ENCODE measurements at regions not wholly inside any gene's neighbourhood (a gene's known extent, or its start where the extent isn't known, plus 50 kb on each side); places are given as distances from the start of the nearest gene placed in this dataset.

GRCh38 chr6:47392251-47392650, 82.5 kb upstream of the TNFRSF21 start:
- no peak for FAIRE-seq
- TF ChIP-seq POLR2A (IDR thresholded peaks at IDR 0.05; ENCODE audit: low read depth, low read length): no peak
- DNase-seq (ENCODE audit: insufficient read length, low spot score): no peak

DNA sequence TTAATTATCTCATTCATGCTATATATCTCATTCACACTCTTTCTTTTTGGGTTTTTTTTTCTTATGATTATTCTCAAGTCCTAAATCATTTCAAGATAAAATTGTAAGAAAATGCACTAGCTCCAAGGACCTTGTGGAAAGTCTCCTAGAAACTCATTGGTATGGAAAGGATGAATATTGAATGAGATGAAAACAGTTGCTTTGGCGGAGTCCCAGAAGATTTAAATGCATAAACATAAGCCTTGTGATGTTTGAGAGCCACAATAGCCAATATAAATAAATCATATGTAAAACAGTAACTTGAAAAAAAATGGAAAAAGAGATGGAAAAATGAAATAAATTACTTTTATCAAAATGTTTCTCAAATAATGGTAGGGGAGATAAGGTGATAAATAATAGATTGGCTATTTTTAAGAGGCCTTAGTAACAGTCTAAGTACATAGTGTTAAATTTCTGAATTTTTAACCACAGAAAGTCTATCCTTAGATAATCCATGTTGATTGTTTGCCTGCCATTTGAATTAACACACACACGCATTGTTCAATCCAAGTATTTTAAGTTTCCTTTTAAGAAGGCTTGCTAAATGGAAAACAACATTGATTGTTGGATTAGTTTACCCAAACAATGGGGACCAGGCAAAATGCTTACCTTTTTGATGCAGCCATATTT, 81.1 kb upstream of the CD2AP start:
- no peak for FAIRE-seq
- TF ChIP-seq POLR2A (IDR thresholded peaks at IDR 0.05; ENCODE audit: low read depth, low read length): no peak
- DNase-seq (ENCODE audit: insufficient read length, low spot score): no peak

GRCh38 chr6:47400581-47400980, 77.0 kb upstream of the CD2AP start:
- FAIRE-seq (no peak), DNase-seq (ENCODE audit: insufficient read length, low spot score) (no peak)
- TF ChIP-seq POLR2A (IDR thresholded peaks at IDR 0.05; ENCODE audit: low read depth, low read length): no peak

- TF ChIP-seq POLR2A (IDR thresholded peaks at IDR 0.05; ENCODE audit: low read depth, low read length): no peak
- no peak for DNase-seq (ENCODE audit: insufficient read length, low spot score)
- FAIRE-seq: no peak
These were observed 75.5 kb upstream of the CD2AP start for GRCh38 chr6:47402081-47402480.

DNA sequence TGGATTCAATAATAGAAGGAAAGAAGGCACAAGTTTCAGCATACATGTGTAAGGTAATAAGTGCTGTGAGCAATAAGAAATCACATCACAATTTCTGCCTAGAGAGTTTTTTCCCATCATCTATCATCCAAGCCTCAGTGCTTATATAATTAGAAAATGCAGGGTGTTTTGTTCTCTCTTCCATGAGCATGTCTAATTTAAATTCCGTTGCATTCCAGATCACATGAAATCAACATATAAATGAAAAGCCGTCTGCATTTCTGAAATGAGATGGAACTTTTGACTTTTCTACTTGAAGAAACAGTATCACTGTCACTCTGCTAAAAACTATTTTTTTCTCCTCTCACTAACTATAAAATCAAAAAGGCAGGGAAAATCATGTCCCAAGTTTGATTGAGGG, 74.5 kb upstream of the CD2AP start:
- DNase-seq (ENCODE audit: insufficient read length, low spot score) (no peak), FAIRE-seq (no peak)
- TF ChIP-seq POLR2A (IDR thresholded peaks at IDR 0.05; ENCODE audit: low read depth, low read length): no peak

DNA sequence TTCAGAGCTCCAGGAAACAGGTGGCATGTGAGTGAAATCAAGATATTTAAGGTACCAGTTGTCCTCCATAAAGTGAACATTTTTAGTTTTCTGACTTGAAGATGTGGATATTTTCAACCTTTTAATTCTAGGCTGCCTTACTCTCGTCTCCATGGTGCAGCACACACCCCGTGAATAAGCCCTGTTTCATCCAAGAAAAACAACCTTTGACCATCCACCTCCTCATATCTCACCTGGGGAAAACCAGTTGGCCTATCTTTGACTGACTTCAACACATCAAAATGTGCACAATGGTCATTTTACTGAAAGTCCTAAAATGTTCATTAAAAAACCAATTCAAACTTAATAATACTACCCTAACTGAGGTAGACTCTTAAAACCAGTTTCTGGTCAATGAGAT, 73.8 kb upstream of the CD2AP start:
- DNase-seq (ENCODE audit: insufficient read length, low spot score): no peak
- no peak for TF ChIP-seq POLR2A (IDR thresholded peaks at IDR 0.05; ENCODE audit: low read depth, low read length)
- no peak for FAIRE-seq

GRCh38 chr6:47404435-47404834, 73.2 kb upstream of the CD2AP start:
- FAIRE-seq (no peak), DNase-seq (ENCODE audit: insufficient read length, low spot score) (no peak)
- no peak for TF ChIP-seq POLR2A (IDR thresholded peaks at IDR 0.05; ENCODE audit: low read depth, low read length)

GRCh38 chr6:47405273-47405672, 72.3 kb upstream of the CD2AP start:
- DNase-seq (ENCODE audit: insufficient read length, low spot score): no peak
- no peak for FAIRE-seq
- TF ChIP-seq POLR2A (IDR thresholded peaks at IDR 0.05; ENCODE audit: low read depth, low read length): no peak

- FAIRE-seq (no peak), DNase-seq (ENCODE audit: insufficient read length, low spot score) (no peak)
- TF ChIP-seq POLR2A (IDR thresholded peaks at IDR 0.05; ENCODE audit: low read depth, low read length): no peak
These were observed 70.0 kb upstream of the CD2AP start for GRCh38 chr6:47407300-47408281.

GRCh38 chr6:47413752-47414422, 63.7 kb upstream of the CD2AP start:
- DNase-seq (ENCODE audit: insufficient read length, low spot score) (peak; percentile 30), FAIRE-seq (peak; percentile 94)
- TF ChIP-seq POLR2A (IDR thresholded peaks at IDR 0.05; ENCODE audit: low read depth, low read length): no peak

DNA sequence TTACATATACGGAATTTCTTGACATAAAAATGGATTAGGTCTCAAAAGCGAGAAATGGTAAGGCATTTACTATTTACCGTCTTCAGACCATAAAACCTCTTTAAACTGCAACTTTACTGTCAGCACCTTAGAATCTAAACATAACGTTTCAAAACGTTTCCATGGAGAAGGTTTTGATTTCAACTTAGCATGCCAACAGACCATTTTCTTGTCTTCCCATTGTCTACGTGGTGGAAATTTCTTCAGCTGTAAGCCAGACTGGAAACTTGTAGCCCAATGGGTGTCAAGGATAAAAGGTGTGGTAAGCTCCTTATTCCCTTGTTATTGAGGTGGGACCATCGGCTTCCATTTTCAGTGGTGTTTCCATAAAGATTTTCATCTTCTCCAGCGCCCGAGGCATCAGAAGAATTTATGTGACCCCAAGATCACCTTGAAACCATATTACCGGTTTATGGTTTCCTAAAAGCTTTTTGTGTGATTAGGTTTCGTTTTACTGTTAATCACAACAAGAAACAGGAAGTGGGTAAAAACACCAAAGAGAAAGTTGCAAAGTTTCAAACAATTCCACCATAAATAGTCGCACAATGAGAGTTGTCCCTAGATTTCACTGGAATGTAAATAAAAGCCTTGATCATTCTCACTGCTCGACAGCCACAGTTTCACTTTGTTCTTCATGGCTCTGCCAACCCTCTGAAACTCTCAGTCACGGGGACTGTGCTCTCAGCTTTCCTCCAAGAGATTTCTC, 63.0 kb upstream of the CD2AP start:
- DNase-seq (ENCODE audit: insufficient read length, low spot score) (no peak), FAIRE-seq (peak; percentile 80)
- no peak for TF ChIP-seq POLR2A (IDR thresholded peaks at IDR 0.05; ENCODE audit: low read depth, low read length)

DNA sequence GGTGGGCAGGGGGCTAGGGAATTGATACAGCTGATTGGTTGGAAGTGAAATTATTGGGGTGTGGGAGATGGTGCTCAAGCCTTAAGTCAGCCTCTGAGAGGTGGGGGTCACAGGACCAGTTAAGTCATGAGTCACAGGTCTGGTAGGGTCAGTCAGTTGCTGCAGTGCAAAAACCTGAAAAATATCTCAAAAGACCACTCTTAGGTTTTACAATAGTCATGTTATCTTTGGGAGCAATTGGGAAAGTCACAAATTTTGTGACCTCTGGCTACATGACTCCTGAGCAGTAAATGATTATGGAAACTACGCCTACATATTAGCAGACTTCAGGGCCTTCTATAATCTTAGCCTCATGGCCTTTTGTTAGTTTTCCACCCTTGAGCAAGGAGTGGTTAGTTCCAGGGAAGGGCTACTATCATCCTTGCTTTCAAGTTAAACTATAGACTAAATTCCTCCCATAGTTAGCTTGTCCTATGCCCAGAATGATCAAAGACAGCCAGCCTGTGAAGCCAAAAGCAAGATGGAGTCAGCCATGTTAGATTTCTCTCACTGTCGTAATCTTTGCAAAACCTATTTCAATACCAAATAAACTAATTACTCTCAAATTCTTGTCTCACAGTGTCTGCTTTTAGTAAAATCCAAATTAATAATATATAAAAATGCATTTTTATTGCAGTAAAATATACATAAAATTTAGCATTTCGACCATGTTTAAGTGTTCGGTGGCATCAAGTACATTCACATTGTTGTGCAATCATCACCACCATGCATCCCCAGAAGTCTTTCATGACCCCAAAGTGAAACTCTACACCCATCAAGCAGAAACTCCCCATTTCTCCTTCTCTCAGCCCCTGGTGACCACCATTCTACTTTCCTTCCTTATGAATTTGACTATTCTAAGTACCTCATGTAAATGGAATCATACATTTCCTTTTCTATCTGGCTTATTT, 60.9 kb upstream of the CD2AP start:
- TF ChIP-seq POLR2A (IDR thresholded peaks at IDR 0.05; ENCODE audit: low read depth, low read length): no peak
- no peak for DNase-seq (ENCODE audit: insufficient read length, low spot score)
- FAIRE-seq: no peak

DNA sequence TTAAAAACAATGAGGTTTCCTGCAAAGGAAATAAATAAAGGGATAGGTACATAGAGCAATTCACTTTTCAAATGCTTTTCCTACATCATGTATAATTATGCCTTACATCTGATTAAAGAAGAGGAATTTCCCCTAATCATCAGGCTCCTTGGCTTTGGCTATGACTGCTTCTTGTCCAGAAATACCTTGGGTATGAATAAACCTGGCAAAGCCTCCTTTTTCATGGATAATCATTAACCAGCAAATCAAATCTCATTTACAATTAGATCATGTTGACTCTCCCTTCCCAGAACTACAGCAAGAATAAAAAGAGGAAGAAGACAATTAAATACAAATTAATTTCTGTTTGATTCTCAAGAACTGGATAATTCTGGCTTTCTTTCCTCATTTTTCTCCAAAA, 58.0 kb upstream of the CD2AP start:
- TF ChIP-seq POLR2A (IDR thresholded peaks at IDR 0.05; ENCODE audit: low read depth, low read length): no peak
- no peak for FAIRE-seq
- no peak for DNase-seq (ENCODE audit: insufficient read length, low spot score)

Data from H54 (cell line).